GM21786 (cell line): ENCODE measurements at regions not wholly inside any gene's neighbourhood (a gene's known extent, or its start where the extent isn't known, plus 50 kb on each side); places are given as distances from the start of the nearest gene placed in this dataset.
A peak's percentile ranks its signal among the peaks of the same experiment; 100 is the strongest.
"Not testable (repeated sequence)": the region's sequence is repeated elsewhere in the genome, so short reads cannot be mapped to it uniquely, and the experiment has no call there.

Source experiments
- ATAC-seq: cut with Tn5 transposase; IDR thresholded peaks from one replicate; pipeline ENCODE4 v1.9.1; 2021; ENCODE audit not compliant: unreplicated experiment

GRCh38 chr5:174925586-174925985 is 201.2 kb downstream of the MSX2 start:
- no peak for ATAC-seq

- ATAC-seq = no peak
Observed at GRCh38 chr5:174922955-174923354, 198.6 kb downstream of the MSX2 start.

- ATAC-seq = no peak
Observed at GRCh38 chr5:174920906-174921550, 196.6 kb downstream of the MSX2 start.

GRCh38 chr5:174919351-174919750 is 195.0 kb downstream of the MSX2 start:
- ATAC-seq = no peak

GRCh38 chr5:174918655-174919054 is 194.3 kb downstream of the MSX2 start:
- ATAC-seq = no peak

GRCh38 chr5:174917976-174918554 is 193.7 kb downstream of the MSX2 start:
- ATAC-seq = no peak

- ATAC-seq = not testable (repeated sequence)
Observed at GRCh38 chr5:174917435-174917834, 193.1 kb downstream of the MSX2 start.

- not testable (repeated sequence) for ATAC-seq
Observed at GRCh38 chr5:174916924-174917323, 192.5 kb downstream of the MSX2 start.

GRCh38 chr5:174916227-174916626 is 191.8 kb downstream of the MSX2 start:
- no peak for ATAC-seq

GRCh38 chr5:174911118-174911517 is 186.7 kb downstream of the MSX2 start:
- no peak for ATAC-seq

- ATAC-seq = peak; percentile 83
Observed at GRCh38 chr5:174910245-174910737, 185.9 kb downstream of the MSX2 start.

- no peak for ATAC-seq
Observed at GRCh38 chr5:174903172-174903732, 178.9 kb downstream of the MSX2 start.

- ATAC-seq = no peak
Observed at GRCh38 chr5:174901336-174901735, 177.0 kb downstream of the MSX2 start.

- ATAC-seq = no peak
Observed at GRCh38 chr5:174900240-174900865, 176.0 kb downstream of the MSX2 start.

GRCh38 chr5:174897281-174897950 is 173.0 kb downstream of the MSX2 start:
- ATAC-seq = no peak

GRCh38 chr5:174895360-174895759 is 171.0 kb downstream of the MSX2 start:
- no peak for ATAC-seq

GRCh38 chr5:174892742-174893141 is 168.4 kb downstream of the MSX2 start:
- no peak for ATAC-seq

- ATAC-seq = not testable (repeated sequence)
Observed at GRCh38 chr5:174880412-174881200, 156.2 kb downstream of the MSX2 start.

GRCh38 chr5:174877987-174878386 is 153.6 kb downstream of the MSX2 start:
- no peak for ATAC-seq

- ATAC-seq = no peak
Observed at GRCh38 chr5:174872271-174872670, 147.9 kb downstream of the MSX2 start.

GRCh38 chr5:174852143-174852542 is 127.8 kb downstream of the MSX2 start:
- no peak for ATAC-seq
